ENCODE measurements at regions not wholly inside any gene's neighbourhood (a gene's known extent, or its start where the extent isn't known, plus 50 kb on each side); places are given as distances from the start of the nearest gene placed in this dataset.

DNA sequence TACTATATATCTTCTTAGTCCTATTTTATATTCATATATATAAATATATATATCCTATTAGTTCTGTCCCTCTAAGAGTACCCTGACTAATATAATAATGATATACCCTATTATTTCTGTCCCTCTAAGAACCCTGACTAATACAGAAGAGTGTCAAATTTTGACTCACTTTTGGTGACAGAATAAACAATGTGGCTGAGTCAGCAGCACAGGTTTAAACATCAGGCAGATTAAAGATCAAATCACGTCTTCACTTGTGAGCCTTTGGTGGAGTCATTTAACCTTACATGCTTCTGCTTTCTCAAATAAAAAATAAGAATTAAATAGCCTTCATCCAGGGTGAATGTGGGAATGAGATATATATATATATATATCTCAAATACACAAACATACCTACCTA lies 615.9 kb upstream of the GCFC2 start:
- TF ChIP-seq ZNF341 (tag by site-specific recombination; IDR thresholded peaks at IDR 0.05; ENCODE audit: low read depth) (no peak), ATF2 (tag by site-specific recombination; IDR thresholded peaks at IDR 0.05; ENCODE audit: low read depth) (no peak)
- POLR2A ChIA-PET, result no interaction called here

DNA sequence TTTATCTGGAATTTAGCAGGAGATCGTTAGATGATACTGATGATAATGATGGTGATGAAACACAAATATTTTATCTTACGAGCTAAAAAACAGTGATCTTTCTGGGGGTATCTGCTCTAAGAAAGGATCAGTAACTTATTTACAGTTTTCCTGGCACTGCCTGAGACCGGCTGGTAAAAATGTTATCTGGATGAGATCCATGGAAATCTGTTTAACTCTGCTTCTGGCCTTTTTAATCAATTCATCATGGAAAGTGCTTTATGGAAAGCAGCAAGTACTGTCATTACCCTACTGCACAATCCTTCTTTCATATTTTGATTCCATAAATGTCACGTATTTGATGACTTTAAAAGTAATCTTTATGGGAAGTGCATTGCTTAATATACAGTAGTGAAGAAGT lies 612.7 kb upstream of the GCFC2 start:
- Histone ChIP-seq H3K27ac (ENCODE audit: extremely low read depth, low read depth, low read length) (no peak overlapping the region), H3K4me3 (ENCODE audit: low read depth, low read length) (no peak overlapping the region), H3K36me3 (ENCODE audit: control insufficient read depth in 2 of 2, insufficient read depth in 1 of 2, low read length in 2 of 2) (no peaks in the 10 kb centered on the region), H3K9me3 (ENCODE audit: control insufficient read depth, insufficient read depth, low read depth, low read length) (no peaks in the 10 kb centered on the region), H3K4me1 (ENCODE audit: control insufficient read depth, insufficient read depth, low read length) (no peaks in the 10 kb centered on the region)
- TF ChIP-seq, protein P1, sequence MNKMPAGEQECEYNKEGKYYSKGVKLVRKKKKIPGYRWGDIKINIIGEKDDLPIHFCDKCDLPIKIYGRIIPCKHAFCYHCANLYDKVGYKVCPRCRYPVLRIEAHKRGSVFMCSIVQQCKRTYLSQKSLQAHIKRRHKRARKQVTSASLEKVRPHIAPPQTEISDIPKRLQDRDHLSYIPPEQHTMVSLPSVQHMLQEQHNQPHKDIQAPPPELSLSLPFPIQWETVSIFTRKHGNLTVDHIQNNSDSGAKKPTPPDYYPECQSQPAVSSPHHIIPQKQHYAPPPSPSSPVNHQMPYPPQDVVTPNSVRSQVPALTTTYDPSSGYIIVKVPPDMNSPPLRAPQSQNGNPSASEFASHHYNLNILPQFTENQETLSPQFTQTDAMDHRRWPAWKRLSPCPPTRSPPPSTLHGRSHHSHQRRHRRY (tag by site-specific recombination; IDR thresholded peaks at IDR 0.05), result no peak
- no peak for TF ChIP-seq ZSCAN5A (tag by site-specific recombination; IDR thresholded peaks at IDR 0.05)
- no peak for TF ChIP-seq ZNF202 (tag by site-specific recombination; IDR thresholded peaks at IDR 0.05; ENCODE audit: borderline replicate concordance)
- TF ChIP-seq ZNF169 (tag by site-specific recombination; IDR thresholded peaks at IDR 0.05), result no peak
- TF ChIP-seq TCF7L2 (IDR thresholded peaks at IDR 0.05; ENCODE audit: borderline replicate concordance, low read depth, low read length), result no peak
- no peak for TF ChIP-seq ZNF830 (tag by site-specific recombination; IDR thresholded peaks at IDR 0.05; ENCODE audit: low read depth)
- TF ChIP-seq, protein P2, sequence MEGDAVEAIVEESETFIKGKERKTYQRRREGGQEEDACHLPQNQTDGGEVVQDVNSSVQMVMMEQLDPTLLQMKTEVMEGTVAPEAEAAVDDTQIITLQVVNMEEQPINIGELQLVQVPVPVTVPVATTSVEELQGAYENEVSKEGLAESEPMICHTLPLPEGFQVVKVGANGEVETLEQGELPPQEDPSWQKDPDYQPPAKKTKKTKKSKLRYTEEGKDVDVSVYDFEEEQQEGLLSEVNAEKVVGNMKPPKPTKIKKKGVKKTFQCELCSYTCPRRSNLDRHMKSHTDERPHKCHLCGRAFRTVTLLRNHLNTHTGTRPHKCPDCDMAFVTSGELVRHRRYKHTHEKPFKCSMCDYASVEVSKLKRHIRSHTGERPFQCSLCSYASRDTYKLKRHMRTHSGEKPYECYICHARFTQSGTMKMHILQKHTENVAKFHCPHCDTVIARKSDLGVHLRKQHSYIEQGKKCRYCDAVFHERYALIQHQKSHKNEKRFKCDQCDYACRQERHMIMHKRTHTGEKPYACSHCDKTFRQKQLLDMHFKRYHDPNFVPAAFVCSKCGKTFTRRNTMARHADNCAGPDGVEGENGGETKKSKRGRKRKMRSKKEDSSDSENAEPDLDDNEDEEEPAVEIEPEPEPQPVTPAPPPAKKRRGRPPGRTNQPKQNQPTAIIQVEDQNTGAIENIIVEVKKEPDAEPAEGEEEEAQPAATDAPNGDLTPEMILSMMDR (tag by site-specific recombination; IDR thresholded peaks at IDR 0.05), result no peak
- CTCF ChIA-PET, result no interaction called here
- POLR2A ChIA-PET, result no interaction called here

More for the DNA sequence above, 615.9 kb upstream of the GCFC2 start:
- H3K36me3 ChIP-seq (ENCODE audit: control insufficient read depth in 2 of 2, insufficient read depth in 1 of 2, low read length in 2 of 2), result no peaks in the 10 kb centered on the region
- no peaks in the 10 kb centered on the region for H3K4me1 ChIP-seq (ENCODE audit: control insufficient read depth, insufficient read depth, low read length)
- H3K27ac ChIP-seq (ENCODE audit: extremely low read depth, low read depth, low read length), result no peak overlapping the region
- no peak overlapping the region for H3K4me3 ChIP-seq (ENCODE audit: low read depth, low read length)
- no peaks in the 10 kb centered on the region for H3K9me3 ChIP-seq (ENCODE audit: control insufficient read depth, insufficient read depth, low read depth, low read length)
- CTCF ChIA-PET, result interaction anchor here (0.6 kb wide), 1 partner anchor 210 kb away, joined by 4 read pairs; no protein-coding TSS in a partner anchor

DNA sequence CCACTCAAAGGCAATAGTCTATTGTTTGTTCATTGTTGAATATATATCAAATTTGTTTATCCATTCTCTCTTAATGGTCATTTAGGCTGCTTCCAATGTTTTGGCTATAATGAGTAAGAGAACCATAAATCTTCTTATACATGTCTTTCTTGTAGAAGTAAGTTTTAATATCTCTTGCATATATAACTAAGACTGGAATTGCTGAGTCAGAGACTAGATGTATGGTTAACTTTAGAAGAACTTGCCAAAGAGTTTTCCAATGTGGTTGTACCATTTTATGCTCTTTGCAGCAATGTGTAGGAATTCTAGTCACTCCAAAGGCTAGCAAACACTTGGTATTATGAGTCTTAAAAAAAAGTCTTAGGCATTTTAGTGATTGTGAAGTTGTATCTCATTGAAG lies 610.0 kb upstream of the GCFC2 start:
- CTCF ChIA-PET, result no interaction called here
- H3K27ac ChIP-seq (ENCODE audit: extremely low read depth, low read depth, low read length), result no peak overlapping the region
- no peaks in the 10 kb centered on the region for H3K9me3 ChIP-seq (ENCODE audit: control insufficient read depth, insufficient read depth, low read depth, low read length)
- TF ChIP-seq ZNF518A (tag by site-specific recombination; conservative IDR thresholded peaks at IDR 0.05; ENCODE audit: low read depth) (no peak), SP7 (tag by site-specific recombination; IDR thresholded peaks at IDR 0.05) (no peak)
- TF ChIP-seq, protein P2 (tag by site-specific recombination; IDR thresholded peaks at IDR 0.05), result no peak
- no peak overlapping the region for H3K4me3 ChIP-seq (ENCODE audit: low read depth, low read length)
- H3K36me3 ChIP-seq (ENCODE audit: control insufficient read depth in 2 of 2, insufficient read depth in 1 of 2, low read length in 2 of 2), result no peaks in the 10 kb centered on the region
- no peaks in the 10 kb centered on the region for H3K4me1 ChIP-seq (ENCODE audit: control insufficient read depth, insufficient read depth, low read length)
- POLR2A ChIA-PET, result no interaction called here

Data from HEK293 (cell line).